GM21367 (cell line): ENCODE measurements at regions not wholly inside any gene's neighbourhood (a gene's known extent, or its start where the extent isn't known, plus 50 kb on each side); places are given as distances from the start of the nearest gene placed in this dataset.

Experiments used
- ATAC-seq: cut with Tn5 transposase; IDR thresholded peaks from one replicate; pipeline ENCODE4 v1.9.1; 2021; ENCODE audit not compliant: unreplicated experiment

DNA sequence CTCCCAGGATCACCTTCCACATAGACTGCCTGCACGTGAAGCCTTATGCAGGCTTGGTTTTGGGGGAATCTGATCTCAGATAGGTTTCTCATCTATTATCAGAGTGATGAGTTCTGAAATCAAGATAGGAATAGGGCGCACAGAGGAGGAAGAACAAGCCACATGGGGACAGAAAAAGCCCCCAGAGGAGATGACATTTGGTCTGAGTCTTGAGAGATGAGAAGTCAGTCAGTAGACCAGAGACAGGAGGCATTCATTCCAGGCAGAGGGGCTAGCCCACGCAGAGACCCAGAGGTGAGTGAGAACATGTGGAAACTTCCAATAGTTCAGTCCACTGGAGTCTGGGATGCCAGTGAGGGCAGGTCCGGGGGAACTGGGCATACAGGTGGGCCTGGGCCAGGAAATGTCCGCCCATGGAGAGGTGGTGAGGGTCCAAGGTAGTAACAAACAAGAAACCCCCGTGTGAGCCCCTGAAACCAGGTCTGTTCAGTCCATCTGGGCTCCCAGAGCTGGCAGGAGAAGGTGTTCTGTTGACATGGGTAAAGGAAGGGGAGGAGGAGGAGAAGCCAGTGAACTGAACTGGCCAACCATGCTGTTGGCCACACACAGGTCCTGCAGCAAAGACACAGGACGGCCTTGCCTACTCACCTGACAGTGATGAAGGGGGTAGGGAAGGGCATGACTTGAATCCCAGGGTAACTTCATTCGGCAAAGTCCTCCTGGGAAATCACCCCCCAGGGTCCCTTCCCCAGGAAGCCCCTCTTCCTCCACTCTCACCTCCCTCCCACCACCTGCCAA, 69.3 kb upstream of the SMNDC1 start:
- ATAC-seq, result no peak

DNA sequence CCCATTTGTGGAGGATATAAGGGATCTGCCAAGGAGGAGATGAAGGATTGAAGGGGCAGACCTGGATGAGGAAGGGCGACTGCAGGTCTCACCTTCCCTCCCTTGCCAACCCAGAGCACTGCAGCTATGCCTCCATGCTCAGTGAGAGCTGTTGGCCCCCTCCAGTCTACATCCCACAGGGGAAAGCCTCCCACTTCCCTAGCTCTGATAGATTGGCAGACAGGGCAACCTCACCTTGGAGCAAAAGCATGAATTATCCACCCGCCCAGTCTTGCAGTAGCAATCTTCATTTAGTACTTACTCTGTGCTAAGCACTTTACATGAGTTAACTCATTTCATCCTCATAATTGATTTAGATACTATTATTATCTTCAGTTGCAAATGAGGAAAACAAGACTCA, 70.4 kb upstream of the SMNDC1 start:
- ATAC-seq, result no peak

DNA sequence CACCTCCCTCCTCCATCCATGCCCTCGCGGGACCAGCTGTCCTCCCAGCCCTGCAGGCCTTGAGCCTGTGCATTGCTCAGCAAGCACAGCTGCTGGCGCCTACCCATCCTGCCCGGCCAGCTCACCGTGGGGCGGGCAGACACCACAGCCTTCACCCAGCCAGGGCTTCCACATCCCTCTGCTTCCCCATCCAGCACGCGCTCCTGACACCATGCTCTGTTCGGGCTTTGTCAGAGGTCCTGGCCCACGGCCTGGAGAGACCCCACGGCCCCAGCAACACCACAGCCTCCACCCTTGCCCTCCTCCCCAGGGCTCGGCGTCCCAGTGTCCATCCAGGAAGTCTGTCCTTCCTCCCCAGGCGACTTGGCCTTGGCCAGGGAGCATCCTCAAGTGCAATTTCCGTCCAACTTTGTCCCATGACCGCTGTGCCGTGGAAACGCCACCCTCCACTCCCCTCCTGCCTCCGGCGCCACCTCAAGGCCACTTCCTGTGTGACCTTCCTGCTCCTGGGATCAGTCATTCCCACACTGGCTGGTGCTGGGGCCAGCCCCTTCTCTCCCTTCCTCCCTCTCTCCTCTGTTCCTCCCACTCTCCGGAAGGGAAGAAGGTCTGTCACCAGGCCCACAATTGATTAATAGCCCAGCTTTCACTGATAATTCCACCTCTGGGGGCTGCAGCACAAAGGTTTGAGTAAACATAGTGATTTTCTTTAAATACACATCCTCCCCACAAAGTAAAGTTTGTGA, 71.5 kb upstream of the SMNDC1 start:
- ATAC-seq, result no peak

GRCh38 chr10:110376767-110377160, 72.0 kb upstream of the SMNDC1 start:
- ATAC-seq, result no peak

GRCh38 chr10:110378006-110378405, 73.3 kb upstream of the SMNDC1 start:
- no peak for ATAC-seq

GRCh38 chr10:110378533-110379108, 73.9 kb upstream of the SMNDC1 start:
- ATAC-seq, result no peak

- ATAC-seq, result no peak
Observed at GRCh38 chr10:110379831-110380230, 75.1 kb upstream of the SMNDC1 start.

GRCh38 chr10:110380293-110380692, 75.6 kb upstream of the SMNDC1 start:
- ATAC-seq, result no peak

DNA sequence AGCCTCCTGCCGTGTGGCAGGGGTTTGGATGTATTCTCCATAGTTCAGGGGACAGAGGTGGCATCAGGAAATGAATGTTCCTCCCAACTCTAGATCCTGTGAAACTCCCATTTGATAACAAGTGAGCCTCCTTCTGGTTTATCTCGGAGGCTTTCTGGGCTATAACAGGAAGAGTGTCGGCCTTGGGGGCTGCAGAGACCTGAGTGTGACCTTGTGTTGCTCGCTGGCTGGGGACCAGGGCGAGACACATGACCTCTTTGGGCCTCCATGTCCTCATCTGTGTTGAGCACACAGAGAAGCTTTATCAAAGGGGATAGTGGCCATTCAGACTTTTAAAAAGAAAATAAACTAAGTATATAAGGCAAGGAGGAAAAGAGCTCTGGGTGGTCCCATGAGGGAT, 78.0 kb upstream of the SMNDC1 start:
- ATAC-seq, result no peak

GRCh38 chr10:110387617-110387982, 82.9 kb upstream of the SMNDC1 start:
- no peak for ATAC-seq

- ATAC-seq, result peak; percentile 82
Observed at GRCh38 chr10:110387983-110388686, 83.4 kb upstream of the SMNDC1 start.

- no peak for ATAC-seq
Observed at GRCh38 chr10:110388687-110389052, 84.0 kb upstream of the SMNDC1 start.

GRCh38 chr10:110389255-110389654, 84.5 kb upstream of the SMNDC1 start:
- ATAC-seq, result no peak

GRCh38 chr10:110391541-110391940, 86.8 kb upstream of the SMNDC1 start:
- ATAC-seq, result no peak

DNA sequence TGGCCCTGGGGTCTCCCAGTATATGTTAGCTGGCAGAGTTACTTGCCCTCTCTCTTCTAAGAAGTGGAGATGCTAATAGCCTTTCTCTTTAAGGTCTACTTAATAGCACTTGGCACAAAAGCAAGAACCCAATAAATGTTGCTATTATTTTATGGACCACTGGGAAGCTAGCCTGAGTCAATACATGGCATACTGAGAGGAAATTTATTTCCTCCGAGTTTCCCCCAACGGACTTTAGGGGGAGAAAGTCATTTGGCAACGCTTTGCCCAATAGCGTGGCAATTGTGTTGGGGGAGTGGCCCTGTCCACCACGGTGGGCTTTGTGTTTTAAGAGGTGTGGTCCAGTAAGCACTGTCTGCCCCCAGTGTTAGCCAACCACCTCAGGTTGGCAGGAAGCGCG, 87.4 kb upstream of the SMNDC1 start:
- no peak for ATAC-seq

DNA sequence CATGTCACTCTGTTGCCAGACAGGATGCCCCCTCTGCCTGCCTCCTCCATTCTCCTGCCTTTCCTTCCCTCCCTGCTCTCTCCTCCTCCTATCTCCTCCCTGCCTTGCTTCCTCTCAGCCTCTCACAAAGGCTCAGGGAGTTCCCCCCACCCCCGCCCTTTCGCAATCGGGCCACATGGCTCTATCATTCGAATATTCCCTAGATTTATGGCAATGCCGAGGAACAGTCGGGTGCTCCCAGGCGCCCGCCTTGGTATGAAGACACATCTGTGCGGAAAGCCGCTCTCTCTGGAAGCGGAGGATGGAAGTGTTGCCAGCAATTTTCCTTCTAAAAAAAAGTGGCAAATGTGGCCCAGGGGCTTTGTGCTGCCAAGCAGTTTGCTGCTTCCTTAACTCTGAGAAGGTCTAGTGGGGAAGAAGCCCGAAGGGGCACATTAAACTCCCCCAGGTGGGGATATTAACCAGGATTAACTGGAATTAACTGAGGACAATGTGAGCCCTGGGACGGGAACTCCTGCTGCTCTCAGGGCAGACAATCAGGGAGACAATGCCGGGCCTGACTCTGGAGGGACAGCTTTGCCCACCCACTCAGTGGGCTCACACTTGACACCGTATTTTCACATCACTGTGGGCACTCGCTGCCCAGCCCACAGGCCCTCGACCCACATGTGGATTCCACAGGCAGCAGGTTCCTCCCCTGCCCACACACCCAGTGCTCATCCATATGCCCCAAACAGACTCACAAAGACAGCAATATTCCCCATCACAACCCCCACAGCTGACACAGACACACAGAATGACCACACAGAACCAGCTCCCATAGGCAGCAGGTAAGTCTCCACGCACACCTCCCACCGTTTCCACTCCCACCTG, 88.4 kb upstream of the SMNDC1 start:
- no peak for ATAC-seq

DNA sequence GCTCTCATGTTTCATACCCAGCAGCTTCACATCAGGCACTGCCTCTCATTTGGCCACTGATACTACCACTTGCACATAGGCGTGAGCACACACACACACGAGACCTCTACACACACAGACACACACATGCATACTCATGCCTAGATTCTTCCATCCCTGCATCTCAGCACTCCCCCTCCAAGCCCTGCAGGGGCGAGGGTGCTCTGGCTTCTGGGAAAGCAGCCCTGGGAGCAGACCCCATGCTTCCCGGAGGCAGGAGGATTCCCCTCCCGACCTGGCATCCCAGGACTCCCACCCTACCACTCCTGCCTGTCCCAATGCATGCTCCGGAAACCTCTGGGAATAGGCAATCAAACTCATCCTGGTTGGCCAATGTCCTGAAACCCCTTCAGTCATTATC, 89.1 kb upstream of the SMNDC1 start:
- no peak for ATAC-seq

DNA sequence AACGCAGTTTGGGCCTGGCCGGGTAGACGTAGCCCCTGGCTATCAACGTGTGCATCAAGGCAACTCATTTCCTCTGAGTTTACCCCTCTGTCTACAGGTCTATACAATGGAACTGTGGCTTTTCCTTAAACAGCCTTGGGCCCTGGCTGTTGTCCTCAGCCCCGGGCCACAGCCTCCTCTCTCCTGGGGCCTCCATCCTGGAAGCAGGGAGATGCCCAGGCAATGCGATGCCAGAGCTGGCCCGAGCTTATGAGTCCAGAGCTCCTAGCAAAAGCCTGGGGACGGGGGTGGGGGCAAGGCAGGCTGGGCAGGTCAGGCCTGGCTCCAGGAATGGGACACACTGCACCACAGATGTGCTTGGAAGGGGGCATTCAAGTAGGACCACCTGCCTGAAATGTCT, 89.6 kb upstream of the SMNDC1 start:
- no peak for ATAC-seq

DNA sequence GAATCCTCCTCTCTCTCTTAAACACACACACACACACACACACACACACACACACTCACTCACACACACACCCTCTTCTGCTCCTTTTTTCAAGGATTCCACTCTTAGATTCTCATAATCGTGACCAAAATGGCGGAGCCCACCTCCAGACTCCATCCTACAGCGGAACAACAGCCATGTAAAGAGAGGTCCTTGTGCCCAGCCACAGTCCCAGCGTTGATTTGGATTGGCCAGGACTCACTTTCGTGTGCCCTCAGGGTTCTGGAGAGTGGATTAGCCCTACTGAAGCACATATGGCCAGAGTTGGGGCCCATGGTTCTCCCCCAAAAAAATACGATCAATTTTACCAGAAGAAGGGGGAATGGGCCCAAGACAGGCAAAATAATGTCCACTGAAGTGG, 90.2 kb upstream of the SMNDC1 start:
- ATAC-seq, result no peak

GRCh38 chr10:110395350-110396283, 90.9 kb upstream of the SMNDC1 start:
- peak; percentile 83 for ATAC-seq
